Rectal smooth muscle tissue (tissue), 1 donor: ENCODE measurements at regions not wholly inside any gene's neighbourhood (a gene's known extent, or its start where the extent isn't known, plus 50 kb on each side); places are given as distances from the start of the nearest gene placed in this dataset.

Experiments used
- H3K27ac ChIP-seq: one replicate; pipeline ENCODE4 v1.7.0; 2013; ENCODE audit warnings: low read depth, low read length, inconsistent platforms
- H3K27me3 ChIP-seq: one replicate; pipeline ENCODE4 v1.7.0; 2013; ENCODE audit warnings: low read length; ENCODE audit not compliant: control insufficient read depth, insufficient read depth
- H3K36me3 ChIP-seq: one replicate; pipeline ENCODE4 v1.7.0; 2013; ENCODE audit warnings: low read length; ENCODE audit not compliant: control insufficient read depth, insufficient read depth
- H3K4me1 ChIP-seq: one replicate; pipeline ENCODE4 v1.7.0; 2013; ENCODE audit warnings: low read length; ENCODE audit not compliant: control insufficient read depth, insufficient read depth
- H3K4me3 ChIP-seq: one replicate; pipeline ENCODE4 v1.7.0; 2013; ENCODE audit warnings: low read length
- H3K9ac ChIP-seq: one replicate; pipeline ENCODE4 v1.7.0; 2013; ENCODE audit warnings: low read length

- H3K27ac ChIP-seq: no peak overlapping the region
- H3K4me1 ChIP-seq: no peaks in the 10 kb centered on the region
- H3K36me3 ChIP-seq: no peaks in the 10 kb centered on the region
- H3K9ac ChIP-seq: no peak overlapping the region
- no peak overlapping the region for H3K4me3 ChIP-seq
- no peaks in the 10 kb centered on the region for H3K27me3 ChIP-seq
Measured at GRCh38 chr3:66673293-66673692, 172.5 kb upstream of the LRIG1 start.

DNA sequence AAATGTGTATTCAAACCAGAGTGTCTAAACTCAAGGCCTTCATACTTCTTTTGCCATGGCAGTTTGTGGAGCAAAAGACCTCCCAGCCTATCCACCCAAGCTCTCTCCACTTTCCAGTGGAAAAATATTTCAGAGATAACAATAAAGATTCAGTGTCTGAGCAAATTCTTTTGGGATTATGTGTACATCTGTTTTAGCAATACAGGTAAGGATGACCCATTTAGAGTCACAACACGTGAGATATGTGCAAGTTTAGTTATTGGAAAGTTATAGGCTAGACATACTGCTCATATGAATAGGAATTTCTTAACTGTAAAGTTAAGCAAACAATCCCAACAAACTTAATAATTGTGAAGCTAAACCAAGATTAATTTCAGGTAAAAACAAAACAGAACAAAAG, 174.5 kb upstream of the LRIG1 start:
- H3K27me3 ChIP-seq: no peaks in the 10 kb centered on the region
- no peak overlapping the region for H3K27ac ChIP-seq
- no peak overlapping the region for H3K9ac ChIP-seq
- no peaks in the 10 kb centered on the region for H3K36me3 ChIP-seq
- H3K4me3 ChIP-seq: no peak overlapping the region
- no peaks in the 10 kb centered on the region for H3K4me1 ChIP-seq

DNA sequence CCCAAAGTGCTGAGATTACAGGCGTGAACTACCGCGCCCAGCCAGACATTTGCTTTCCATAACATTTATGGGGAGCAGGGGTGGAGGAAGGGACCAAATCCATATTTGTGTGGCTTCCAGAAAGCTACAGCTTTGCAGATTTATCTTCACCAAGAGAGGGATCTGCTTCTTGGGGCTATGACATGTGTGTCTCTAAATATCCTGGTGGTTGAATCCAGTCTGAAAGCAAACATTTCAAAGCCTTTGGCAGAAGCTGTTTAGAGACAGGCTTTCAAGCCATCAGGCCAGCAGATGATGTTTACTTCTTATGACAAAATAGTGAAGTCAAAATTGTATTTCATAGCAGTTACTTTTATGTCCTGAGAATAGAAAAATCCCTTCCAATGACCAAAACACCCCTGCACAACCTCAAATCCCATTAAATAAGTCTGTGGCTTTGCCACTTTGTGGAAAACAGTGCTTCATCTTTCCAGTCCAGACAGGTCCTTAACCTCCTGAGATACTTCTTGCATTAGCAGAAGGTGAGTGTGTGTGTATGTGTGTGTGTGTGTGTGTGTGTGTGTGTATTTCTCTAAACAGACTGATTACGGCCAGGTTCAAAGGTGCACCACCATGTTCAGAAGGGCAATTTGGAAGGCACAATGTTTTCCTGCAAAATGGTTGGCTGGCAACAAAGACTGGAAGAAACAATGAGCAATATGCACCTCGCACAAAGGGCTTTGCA, 191.4 kb upstream of the LRIG1 start:
- Histone ChIP-seq H3K4me3 (no peak overlapping the region), H3K9ac (no peak overlapping the region), H3K27me3 (no peaks in the 10 kb centered on the region), H3K27ac (peak overlapping the region; percentile 47), H3K4me1 (peaks cover 20% of the 10 kb centered on the region), H3K36me3 (no peaks in the 10 kb centered on the region)

DNA sequence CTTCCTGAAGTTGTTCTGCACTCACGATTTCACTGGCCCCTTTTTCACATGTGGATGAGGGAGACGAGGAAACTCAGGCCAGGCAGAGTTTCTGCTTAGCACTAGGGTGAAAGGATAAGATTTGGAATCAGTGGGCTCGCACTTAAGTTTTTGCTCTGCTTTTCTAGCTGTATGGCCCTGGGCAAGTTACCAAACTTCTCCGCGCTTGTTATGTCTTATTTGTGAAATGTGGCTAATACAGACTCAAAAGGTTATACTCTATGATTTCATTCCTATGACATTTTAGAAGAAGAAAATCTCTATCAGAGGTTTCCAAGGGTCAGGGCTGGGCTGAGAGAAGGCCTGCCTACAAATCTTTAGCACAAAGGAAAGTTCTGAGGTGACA, 191.9 kb upstream of the LRIG1 start:
- Histone ChIP-seq H3K9ac (no peak overlapping the region), H3K4me1 (peaks cover 20% of the 10 kb centered on the region), H3K4me3 (no peak overlapping the region), H3K36me3 (no peaks in the 10 kb centered on the region), H3K27ac (peak overlapping the region; percentile 47), H3K27me3 (no peaks in the 10 kb centered on the region)

DNA sequence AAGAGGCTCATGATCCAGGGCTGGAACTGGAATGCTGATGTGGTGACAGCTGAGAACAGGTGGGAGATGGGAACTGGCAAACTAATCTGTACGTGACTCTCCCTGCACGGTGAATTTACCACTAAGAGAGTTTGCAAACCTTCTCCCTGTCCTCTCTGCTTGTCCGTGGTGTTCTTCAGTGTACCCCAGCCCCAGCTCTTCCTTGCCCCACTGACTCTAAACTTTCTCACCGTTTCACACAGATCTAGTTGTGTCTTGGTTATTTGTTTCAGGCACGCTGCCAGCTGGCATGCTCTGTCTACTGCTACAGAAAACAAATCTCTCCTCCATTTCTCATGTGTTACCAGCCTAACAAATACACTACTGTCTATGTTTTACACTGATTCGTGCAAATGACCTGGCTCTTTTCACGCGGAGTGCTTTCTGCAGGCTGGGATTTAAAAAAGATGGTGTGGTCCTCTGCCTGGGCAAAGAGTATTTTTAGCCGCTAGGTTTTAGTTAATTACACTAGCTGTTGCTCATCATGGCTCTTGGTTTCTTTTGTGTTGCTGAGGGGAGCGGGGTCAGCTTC, 192.7 kb upstream of the LRIG1 start:
- H3K27me3 ChIP-seq: no peaks in the 10 kb centered on the region
- H3K4me1 ChIP-seq: peaks cover 20% of the 10 kb centered on the region
- H3K9ac ChIP-seq: no peak overlapping the region
- peak overlapping the region; percentile 22 for H3K4me3 ChIP-seq
- H3K36me3 ChIP-seq: no peaks in the 10 kb centered on the region
- peak overlapping the region; percentile 47 for H3K27ac ChIP-seq

DNA sequence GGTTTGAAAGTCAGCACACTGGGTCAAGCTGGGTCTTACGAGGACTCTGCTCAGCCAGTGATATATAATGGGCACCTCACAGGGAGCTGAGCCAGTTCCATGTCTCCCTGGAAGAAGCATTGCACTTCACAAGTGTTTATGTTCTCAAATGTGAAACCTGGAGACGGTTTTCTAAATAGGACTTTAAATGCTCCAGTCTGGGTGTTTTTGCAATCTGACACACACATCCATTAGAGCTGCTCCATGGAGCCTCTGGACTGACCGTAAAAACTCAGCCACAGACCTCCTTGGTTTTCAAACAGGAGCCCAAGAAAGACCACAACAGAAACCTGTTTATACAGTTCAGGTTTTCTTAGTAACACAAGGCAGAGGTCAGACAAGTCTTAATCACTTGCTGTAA, 201.3 kb upstream of the LRIG1 start:
- H3K9ac ChIP-seq: no peak overlapping the region
- no peaks in the 10 kb centered on the region for H3K36me3 ChIP-seq
- peaks cover 2% of the 10 kb centered on the region for H3K27me3 ChIP-seq
- H3K4me3 ChIP-seq: no peak overlapping the region
- H3K4me1 ChIP-seq: peaks cover 27% of the 10 kb centered on the region
- H3K27ac ChIP-seq: peak overlapping the region; percentile 61

DNA sequence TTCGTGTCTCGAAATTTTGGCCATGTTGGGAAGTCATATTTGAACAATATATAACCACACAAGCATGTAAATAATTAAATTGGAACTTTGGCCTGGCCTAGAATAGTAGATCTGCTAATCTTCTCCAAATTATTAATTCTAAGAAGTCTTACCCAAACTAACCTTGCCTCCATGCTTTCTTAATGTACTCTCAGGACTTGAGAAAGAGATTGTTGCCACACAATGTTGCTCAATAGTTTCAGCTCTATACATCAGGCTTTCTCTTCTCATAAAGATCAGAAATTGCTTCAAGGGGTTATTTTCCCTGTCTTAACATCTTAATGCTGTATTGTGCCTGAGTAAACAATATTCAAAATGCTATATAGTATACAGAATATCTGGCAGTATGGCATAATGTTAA, 202.7 kb upstream of the LRIG1 start:
- Histone ChIP-seq H3K27ac (no peak overlapping the region), H3K36me3 (no peaks in the 10 kb centered on the region), H3K27me3 (peaks cover 2% of the 10 kb centered on the region), H3K4me1 (peaks cover 31% of the 10 kb centered on the region), H3K4me3 (no peak overlapping the region), H3K9ac (no peak overlapping the region)

GRCh38 chr3:66705076-66705475, 204.3 kb upstream of the LRIG1 start:
- Histone ChIP-seq H3K36me3 (no peaks in the 10 kb centered on the region), H3K4me3 (no peak overlapping the region), H3K27me3 (peaks cover 2% of the 10 kb centered on the region), H3K4me1 (peaks cover 38% of the 10 kb centered on the region), H3K9ac (no peak overlapping the region), H3K27ac (no peak overlapping the region)

DNA sequence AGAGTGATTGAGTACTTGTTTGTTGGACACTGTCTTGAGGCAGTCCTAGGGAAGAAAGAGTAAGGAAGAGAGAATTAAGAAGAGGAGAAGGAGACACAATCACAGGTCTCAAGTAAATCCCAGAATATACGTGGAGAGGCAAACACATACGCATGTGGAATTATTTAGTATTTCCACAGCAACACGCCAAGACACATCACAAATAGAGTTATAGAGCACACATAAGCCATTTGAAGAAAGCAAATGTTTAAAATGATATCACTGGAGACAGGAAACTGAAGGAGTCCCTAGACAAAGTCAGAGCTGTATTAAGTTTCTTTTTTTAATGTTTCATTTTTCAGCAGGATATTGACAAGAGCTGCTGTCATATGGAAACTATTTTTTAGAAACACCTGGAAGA, 206.1 kb upstream of the LRIG1 start:
- no peak overlapping the region for H3K9ac ChIP-seq
- H3K27ac ChIP-seq: no peak overlapping the region
- H3K4me3 ChIP-seq: no peak overlapping the region
- peaks cover 34% of the 10 kb centered on the region for H3K4me1 ChIP-seq
- no peaks in the 10 kb centered on the region for H3K27me3 ChIP-seq
- no peaks in the 10 kb centered on the region for H3K36me3 ChIP-seq

DNA sequence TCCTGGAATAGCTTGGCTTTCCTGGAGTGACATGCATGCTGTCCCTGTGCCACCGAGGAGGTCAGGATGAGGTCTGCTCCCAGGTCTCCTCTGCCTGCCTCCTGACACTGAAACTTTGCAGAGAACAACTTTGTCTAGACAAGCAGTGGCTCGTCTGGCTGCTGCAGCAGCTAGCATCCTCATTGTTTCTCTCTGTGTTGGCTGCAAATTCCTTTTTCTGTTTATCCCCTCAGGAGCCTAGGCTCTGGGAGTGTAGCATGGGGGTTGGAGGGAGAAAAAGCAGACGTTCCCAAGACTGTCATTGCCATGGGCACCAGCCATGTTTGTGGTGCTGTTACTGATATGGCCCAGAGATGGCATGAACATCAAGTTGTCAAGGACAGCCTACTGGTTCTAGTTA, 208.7 kb upstream of the LRIG1 start:
- Histone ChIP-seq H3K9ac (no peak overlapping the region), H3K36me3 (no peaks in the 10 kb centered on the region), H3K4me3 (no peak overlapping the region), H3K27me3 (no peaks in the 10 kb centered on the region), H3K4me1 (peaks cover 23% of the 10 kb centered on the region), H3K27ac (peak overlapping the region; percentile 33)

DNA sequence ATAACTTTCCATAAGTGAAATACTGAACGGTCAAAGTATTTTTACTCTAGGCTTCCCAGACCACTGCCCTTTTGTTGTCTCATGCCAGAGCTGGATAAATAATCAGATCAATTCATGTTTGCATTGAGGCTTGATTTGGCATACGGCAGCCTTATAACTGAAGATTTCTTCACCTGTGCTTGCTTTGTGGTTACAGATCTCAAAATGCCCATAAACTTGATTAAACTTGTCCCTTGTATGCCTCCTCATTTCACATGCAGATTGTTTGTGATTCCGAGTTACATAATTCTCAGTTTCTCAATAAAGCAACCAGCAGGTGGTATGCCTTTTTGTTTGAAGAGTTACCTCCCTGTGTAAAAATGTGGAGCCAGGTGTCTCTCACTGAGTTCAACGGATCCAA, 211.4 kb upstream of the LRIG1 start:
- no peak overlapping the region for H3K9ac ChIP-seq
- H3K27me3 ChIP-seq: no peaks in the 10 kb centered on the region
- no peaks in the 10 kb centered on the region for H3K36me3 ChIP-seq
- no peak overlapping the region for H3K4me3 ChIP-seq
- peaks cover 12% of the 10 kb centered on the region for H3K4me1 ChIP-seq
- H3K27ac ChIP-seq: no peak overlapping the region

DNA sequence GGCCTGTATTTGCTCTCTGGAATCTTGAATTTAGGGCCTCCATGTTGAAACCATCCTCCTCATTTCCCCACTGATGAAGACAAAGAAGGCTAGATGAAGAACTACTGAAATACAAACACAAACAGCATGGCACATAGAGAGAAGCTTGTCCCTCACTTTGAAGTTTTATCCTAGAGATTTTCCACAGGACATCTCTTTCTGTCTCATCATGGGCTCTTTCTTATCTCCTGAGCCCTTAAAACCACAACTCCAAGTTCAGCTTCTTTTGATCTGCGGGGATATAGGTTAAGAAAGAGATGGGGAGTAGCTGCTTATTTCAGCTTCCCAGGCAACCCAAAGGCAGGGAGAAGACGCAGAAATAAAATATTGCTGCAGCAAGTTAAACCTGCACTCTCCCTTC, 213.1 kb upstream of the LRIG1 start:
- H3K9ac ChIP-seq: no peak overlapping the region
- H3K27ac ChIP-seq: no peak overlapping the region
- no peaks in the 10 kb centered on the region for H3K36me3 ChIP-seq
- no peak overlapping the region for H3K4me3 ChIP-seq
- peaks cover 8% of the 10 kb centered on the region for H3K4me1 ChIP-seq
- no peaks in the 10 kb centered on the region for H3K27me3 ChIP-seq

DNA sequence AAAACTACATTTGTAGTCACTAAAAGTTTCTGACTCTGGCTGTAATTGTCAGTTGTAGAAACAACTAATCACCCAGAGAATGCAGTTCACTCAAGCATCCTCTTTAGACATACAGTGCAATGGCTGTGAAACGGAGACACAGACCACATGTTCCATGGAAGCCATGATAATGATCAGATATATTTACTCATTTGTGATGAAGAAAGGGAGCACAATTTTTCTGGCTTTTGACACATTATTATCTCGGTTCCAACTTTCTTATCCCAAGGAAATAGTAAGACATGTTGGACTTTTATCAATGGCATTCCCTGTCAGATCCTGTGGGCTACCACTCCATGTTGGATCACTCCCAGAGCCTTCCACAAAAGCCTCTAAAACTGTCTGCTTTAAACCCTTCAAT, 215.0 kb upstream of the LRIG1 start:
- no peak overlapping the region for H3K4me3 ChIP-seq
- H3K27me3 ChIP-seq: no peaks in the 10 kb centered on the region
- H3K27ac ChIP-seq: no peak overlapping the region
- H3K36me3 ChIP-seq: no peaks in the 10 kb centered on the region
- H3K4me1 ChIP-seq: peaks cover 7% of the 10 kb centered on the region
- no peak overlapping the region for H3K9ac ChIP-seq
